SK-N-SH treated with all-trans-retinoic acid at 6 μM for 48 hours (cell line): ENCODE measurements at regions not wholly inside any gene's neighbourhood (a gene's known extent, or its start where the extent isn't known, plus 50 kb on each side); places are given as distances from the start of the nearest gene placed in this dataset.

ENCODE experiments used
- ATAC-seq: fragments of 200-7000 bp; cut with Tn5 transposase; 3 replicates; pipeline ENCODE4 v1.9.1; 2020; ENCODE audit warnings: mild to moderate bottlenecking, moderate library complexity
- BACH2 ChIP-seq: fragments of 250-450 bp; sonication (Bioruptor Pico); IDR thresholded peaks from 2 replicates; pipeline ENCODE4 v1.9.0; 2021; ENCODE audit warnings: mild to moderate bottlenecking, borderline replicate concordance
- CREB5 ChIP-seq: fragments of 250-450 bp; sonication (Bioruptor Pico); IDR thresholded peaks from 2 replicates; pipeline ENCODE4 v1.5.1; 2020; ENCODE audit warnings: low read depth, mild to moderate bottlenecking, moderate library complexity
- CSDC2 ChIP-seq: fragments of 250-450 bp; sonication (Bioruptor Pico); IDR thresholded peaks from 2 replicates; pipeline ENCODE4 v1.5.0; 2020; ENCODE audit warnings: mild to moderate bottlenecking, moderate library complexity
- CSRNP3 ChIP-seq: fragments of 250-450 bp; sonication (Bioruptor Pico); IDR thresholded peaks from 2 replicates; pipeline ENCODE4 v1.5.1; 2021; ENCODE audit warnings: mild to moderate bottlenecking, moderate library complexity
- ESRRG ChIP-seq: fragments of 250-450 bp; sonication (Bioruptor Pico); IDR thresholded peaks from 2 replicates; pipeline ENCODE4 v1.6.1; 2021; ENCODE audit warnings: mild to moderate bottlenecking
- GLIS3 ChIP-seq: fragments of 250-450 bp; sonication (Bioruptor Pico); IDR thresholded peaks from 2 replicates; pipeline ENCODE4 v1.5.0; 2020; ENCODE audit warnings: mild to moderate bottlenecking, moderate library complexity
- ISL1 ChIP-seq: fragments of 250-450 bp; sonication (Bioruptor Pico); IDR thresholded peaks from 2 replicates; pipeline ENCODE4 v2.1.2; 2022; ENCODE audit warnings: mild to moderate bottlenecking, moderate library complexity
- OSR1 ChIP-seq: fragments of 250-450 bp; sonication (Bioruptor Pico); IDR thresholded peaks from 2 replicates; pipeline ENCODE4 v1.8.0; 2022; ENCODE audit warnings: moderate library complexity, mild to moderate bottlenecking, inconsistent platforms
- PATZ1 ChIP-seq: fragments of 250-450 bp; sonication (Bioruptor Pico); IDR thresholded peaks from 2 replicates; pipeline ENCODE4 v1.8.0; 2020; ENCODE audit warnings: mild to moderate bottlenecking, moderate library complexity, borderline replicate concordance
- POU6F1 ChIP-seq: fragments of 250-450 bp; sonication (Bioruptor Pico); IDR thresholded peaks from 2 replicates; pipeline ENCODE4 v1.8.0; 2021; ENCODE audit warnings: low read depth, mild to moderate bottlenecking, moderate library complexity, borderline replicate concordance
- PPARA ChIP-seq: fragments of 250-450 bp; sonication (Bioruptor Pico); IDR thresholded peaks from 2 replicates; pipeline ENCODE4 v1.5.0; 2020; ENCODE audit warnings: mild to moderate bottlenecking, borderline replicate concordance
- RARB ChIP-seq: fragments of 250-450 bp; sonication (Bioruptor Pico); IDR thresholded peaks from 2 replicates; pipeline ENCODE4 v1.8.0; 2021; ENCODE audit warnings: mild to moderate bottlenecking, moderate library complexity
- SNAI2 ChIP-seq: fragments of 250-450 bp; sonication (Bioruptor Pico); IDR thresholded peaks from 2 replicates; pipeline ENCODE4 v1.5.0; 2020; ENCODE audit warnings: mild to moderate bottlenecking, moderate library complexity
- TOX ChIP-seq: fragments of 250-450 bp; sonication (Bioruptor Pico); IDR thresholded peaks from 2 replicates; pipeline ENCODE4 v1.8.0; 2021; ENCODE audit warnings: mild to moderate bottlenecking, moderate library complexity, borderline replicate concordance
- TSHZ2 ChIP-seq: fragments of 250-450 bp; sonication (Bioruptor Pico); IDR thresholded peaks from 2 replicates; pipeline ENCODE4 v1.5.0; 2020; ENCODE audit warnings: mild to moderate bottlenecking, moderate library complexity
- ZC3H10 ChIP-seq: fragments of 250-450 bp; sonication (Bioruptor Pico); IDR thresholded peaks from 2 replicates; pipeline ENCODE4 v1.5.1; 2021; ENCODE audit warnings: mild to moderate bottlenecking, moderate library complexity
- ZFP3 ChIP-seq: fragments of 250-450 bp; sonication (Bioruptor Pico); IDR thresholded peaks from 2 replicates; pipeline ENCODE4 v1.5.0; 2020; ENCODE audit warnings: mild to moderate bottlenecking, moderate library complexity
- ZNF565 ChIP-seq: fragments of 450-650 bp; formaldehyde crosslinking; conservative IDR thresholded peaks from 2 replicates; pipeline ENCODE4 v1.5.0; 2020; ENCODE audit warnings: low read depth, mild to moderate bottlenecking, moderate library complexity
- ZNF70 ChIP-seq: fragments of 450-650 bp; formaldehyde crosslinking; IDR thresholded peaks from 2 replicates; pipeline ENCODE4 v1.5.0; 2020; ENCODE audit warnings: mild to moderate bottlenecking, moderate library complexity
- ZNF8 ChIP-seq: fragments of 450-650 bp; formaldehyde crosslinking; IDR thresholded peaks from 2 replicates; pipeline ENCODE4 v1.5.0; 2020; ENCODE audit warnings: mild to moderate bottlenecking, moderate library complexity

GRCh38 chr17:65311261-65311660, 174.1 kb downstream of the RGS9 start (continued):
- no peak for TF ChIP-seq TOX
- TF ChIP-seq ZFP3 (CRISPR knock-in tag) = no peak
- no peak for TF ChIP-seq POU6F1 (CRISPR knock-in tag)
- no peak for TF ChIP-seq BACH2
- no peak for TF ChIP-seq ZNF70 (CRISPR knock-in tag)
- TF ChIP-seq SNAI2 (CRISPR knock-in tag) = no peak
- TF ChIP-seq CSRNP3 (CRISPR knock-in tag) = no peak
- TF ChIP-seq GLIS3 (CRISPR knock-in tag) = no peak
- TF ChIP-seq ZC3H10 (CRISPR knock-in tag) = no peak
- TF ChIP-seq PATZ1 (CRISPR knock-in tag) = no peak

- TF ChIP-seq ESRRG (CRISPR knock-in tag) (no peak), ISL1 (CRISPR knock-in tag) (no peak), OSR1 (CRISPR knock-in tag) (no peak), RARB (CRISPR knock-in tag) (no peak), ZC3H10 (CRISPR knock-in tag) (no peak), ZNF70 (CRISPR knock-in tag) (no peak), ZNF8 (CRISPR knock-in tag) (no peak), CREB5 (no peak), TSHZ2 (CRISPR knock-in tag) (no peak), ZFP3 (CRISPR knock-in tag) (no peak), PPARA (CRISPR knock-in tag) (no peak), CSDC2 (no peak), GLIS3 (CRISPR knock-in tag) (no peak), BACH2 (no peak), ZNF565 (no peak), SNAI2 (CRISPR knock-in tag) (no peak)
- TF ChIP-seq, all 23 proteins: peak for 0
- ATAC-seq = no peak
These were observed 170.8 kb downstream of the RGS9 start for GRCh38 chr17:65307961-65308316.

- ATAC-seq = no peak
- TF ChIP-seq CSRNP3 (CRISPR knock-in tag) = no peak
- TF ChIP-seq ZNF8 (CRISPR knock-in tag) = no peak
- no peak for TF ChIP-seq ESRRG (CRISPR knock-in tag)
- TF ChIP-seq RARB (CRISPR knock-in tag) = no peak
- no peak for TF ChIP-seq CREB5
- TF ChIP-seq OSR1 (CRISPR knock-in tag) = no peak
- no peak for TF ChIP-seq PATZ1 (CRISPR knock-in tag)
- TF ChIP-seq ZNF70 (CRISPR knock-in tag) = no peak
- no peak for TF ChIP-seq TOX
- TF ChIP-seq ZFP3 (CRISPR knock-in tag) = no peak
- TF ChIP-seq POU6F1 (CRISPR knock-in tag) = no peak
These were observed 170.2 kb downstream of the RGS9 start for GRCh38 chr17:65307081-65307960.
